Mesothelial cell of epicardium (in vitro differentiated cells): ENCODE measurements at regions not wholly inside any gene's neighbourhood (a gene's known extent, or its start where the extent isn't known, plus 50 kb on each side); places are given as distances from the start of the nearest gene placed in this dataset.

Source experiments
- DNase-seq, 2 experiments: peaks; one replicate each; pipeline ENCODE4 v3.0.0; 2021; ENCODE audit warnings: low spot score in 2 of 2; ENCODE audit not compliant: unreplicated experiment in 2 of 2
- H3K27ac Mint-ChIP-seq: 2 replicates; pipeline ENCODE4 v1.8.0; 2021; ENCODE audit warnings: mixed read lengths
- H3K27me3 Mint-ChIP-seq: 2 replicates; pipeline ENCODE4 v1.8.0; 2021; ENCODE audit warnings: low read depth, mixed read lengths
- H3K36me3 Mint-ChIP-seq: 2 replicates; pipeline ENCODE4 v1.8.0; 2021; ENCODE audit warnings: mixed read lengths
- H3K4me1 Mint-ChIP-seq: 2 replicates; pipeline ENCODE4 v1.8.0; 2021; ENCODE audit warnings: mixed read lengths
- H3K4me3 Mint-ChIP-seq: 2 replicates; pipeline ENCODE4 v1.8.0; 2021; ENCODE audit warnings: mild to moderate bottlenecking, moderate library complexity, mixed read lengths
- H3K9me3 Mint-ChIP-seq: 2 replicates; pipeline ENCODE4 v1.8.0; 2021; ENCODE audit warnings: mixed read lengths
- TF ChIP-seq, protein P1 (sequence below): fragments of 200-600 bp; sonication (generic); IDR thresholded peaks from one replicate; pipeline ENCODE4 v1.5.0; 2021; ENCODE audit warnings: antibody characterized with exemption; ENCODE audit not compliant: unreplicated experiment

DNA sequence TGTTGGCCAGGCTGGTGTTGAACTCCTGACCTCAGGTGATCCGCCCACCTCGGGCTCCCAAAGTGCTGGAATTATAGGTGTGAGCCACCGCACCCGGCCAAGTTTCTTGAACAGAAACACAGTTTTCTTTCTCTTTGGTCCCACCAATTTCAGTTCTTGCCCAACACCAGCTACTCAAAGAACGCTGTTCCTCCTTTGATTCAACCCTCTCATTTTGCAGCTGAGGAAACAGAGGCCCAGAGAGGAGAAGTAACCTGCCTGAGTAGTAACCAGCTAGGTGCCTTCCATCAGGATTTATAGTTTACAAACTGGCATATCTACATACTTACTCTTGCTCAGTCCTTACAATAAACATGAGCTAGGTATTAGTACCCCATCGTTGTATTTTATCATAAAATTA lies 119.9 kb downstream of the SYF2 start:
- peaks cover 18% of the 10 kb centered on the region for H3K27me3 Mint-ChIP-seq
- no peak overlapping the region for H3K27ac Mint-ChIP-seq
- H3K4me1 Mint-ChIP-seq = peaks cover 6% of the 10 kb centered on the region
- no peak overlapping the region for H3K4me3 Mint-ChIP-seq
- TF ChIP-seq, protein P1, sequence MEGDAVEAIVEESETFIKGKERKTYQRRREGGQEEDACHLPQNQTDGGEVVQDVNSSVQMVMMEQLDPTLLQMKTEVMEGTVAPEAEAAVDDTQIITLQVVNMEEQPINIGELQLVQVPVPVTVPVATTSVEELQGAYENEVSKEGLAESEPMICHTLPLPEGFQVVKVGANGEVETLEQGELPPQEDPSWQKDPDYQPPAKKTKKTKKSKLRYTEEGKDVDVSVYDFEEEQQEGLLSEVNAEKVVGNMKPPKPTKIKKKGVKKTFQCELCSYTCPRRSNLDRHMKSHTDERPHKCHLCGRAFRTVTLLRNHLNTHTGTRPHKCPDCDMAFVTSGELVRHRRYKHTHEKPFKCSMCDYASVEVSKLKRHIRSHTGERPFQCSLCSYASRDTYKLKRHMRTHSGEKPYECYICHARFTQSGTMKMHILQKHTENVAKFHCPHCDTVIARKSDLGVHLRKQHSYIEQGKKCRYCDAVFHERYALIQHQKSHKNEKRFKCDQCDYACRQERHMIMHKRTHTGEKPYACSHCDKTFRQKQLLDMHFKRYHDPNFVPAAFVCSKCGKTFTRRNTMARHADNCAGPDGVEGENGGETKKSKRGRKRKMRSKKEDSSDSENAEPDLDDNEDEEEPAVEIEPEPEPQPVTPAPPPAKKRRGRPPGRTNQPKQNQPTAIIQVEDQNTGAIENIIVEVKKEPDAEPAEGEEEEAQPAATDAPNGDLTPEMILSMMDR = no peak
- H3K36me3 Mint-ChIP-seq = no peaks in the 10 kb centered on the region
- no peak for DNase-seq
- H3K9me3 Mint-ChIP-seq = peaks cover 15% of the 10 kb centered on the region

DNA sequence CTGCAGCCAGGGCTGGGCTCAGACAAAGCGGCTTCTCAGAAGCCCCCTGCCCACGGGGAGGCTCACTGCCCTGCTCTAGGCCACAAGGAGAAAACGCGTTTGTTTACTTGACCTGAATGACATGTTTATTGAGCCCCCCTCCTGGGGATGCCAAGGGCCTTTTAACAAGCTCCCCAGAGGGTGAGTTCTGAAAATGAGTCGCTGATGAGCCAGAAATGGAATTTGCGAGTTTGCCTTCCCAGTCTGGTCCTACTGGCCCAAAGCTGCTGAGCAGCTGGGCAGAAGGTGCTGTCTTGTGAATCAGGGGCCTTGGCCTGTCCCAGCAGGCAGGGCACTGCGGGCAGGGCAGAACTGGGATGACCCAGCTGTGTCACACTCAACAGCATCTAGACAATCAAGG lies 120.6 kb downstream of the SYF2 start:
- peaks cover 6% of the 10 kb centered on the region for H3K4me1 Mint-ChIP-seq
- TF ChIP-seq, protein P1 = no peak
- H3K36me3 Mint-ChIP-seq = no peaks in the 10 kb centered on the region
- H3K27ac Mint-ChIP-seq = no peak overlapping the region
- DNase-seq = no peak
- peaks cover 9% of the 10 kb centered on the region for H3K9me3 Mint-ChIP-seq
- peaks cover 18% of the 10 kb centered on the region for H3K27me3 Mint-ChIP-seq
- H3K4me3 Mint-ChIP-seq = no peak overlapping the region

DNA sequence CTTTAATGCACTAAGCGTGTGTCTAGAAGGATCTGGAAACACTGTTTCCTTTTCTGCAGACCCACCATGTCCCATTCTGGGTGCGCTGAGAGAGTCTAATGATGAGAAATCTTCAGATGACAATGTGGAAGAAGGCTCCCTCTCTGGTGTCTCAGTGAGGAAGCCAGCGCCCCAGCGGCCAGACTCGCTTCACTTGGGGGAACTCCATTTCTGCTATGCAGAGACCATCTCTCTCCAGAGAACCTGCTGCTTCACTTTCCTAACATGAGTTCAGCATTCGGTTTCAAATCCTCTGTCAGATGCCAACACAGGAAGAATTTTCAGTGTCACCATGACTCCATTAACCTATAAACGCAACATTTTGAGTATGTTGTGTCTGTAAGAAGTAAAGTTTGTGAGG lies 121.8 kb downstream of the SYF2 start:
- H3K4me3 Mint-ChIP-seq = no peak overlapping the region
- no peaks in the 10 kb centered on the region for H3K36me3 Mint-ChIP-seq
- no peak overlapping the region for H3K27ac Mint-ChIP-seq
- H3K27me3 Mint-ChIP-seq = peaks cover 18% of the 10 kb centered on the region
- H3K9me3 Mint-ChIP-seq = peaks cover 9% of the 10 kb centered on the region
- H3K4me1 Mint-ChIP-seq = peaks cover 6% of the 10 kb centered on the region
- TF ChIP-seq, protein P1 = no peak
- no peak for DNase-seq

DNA sequence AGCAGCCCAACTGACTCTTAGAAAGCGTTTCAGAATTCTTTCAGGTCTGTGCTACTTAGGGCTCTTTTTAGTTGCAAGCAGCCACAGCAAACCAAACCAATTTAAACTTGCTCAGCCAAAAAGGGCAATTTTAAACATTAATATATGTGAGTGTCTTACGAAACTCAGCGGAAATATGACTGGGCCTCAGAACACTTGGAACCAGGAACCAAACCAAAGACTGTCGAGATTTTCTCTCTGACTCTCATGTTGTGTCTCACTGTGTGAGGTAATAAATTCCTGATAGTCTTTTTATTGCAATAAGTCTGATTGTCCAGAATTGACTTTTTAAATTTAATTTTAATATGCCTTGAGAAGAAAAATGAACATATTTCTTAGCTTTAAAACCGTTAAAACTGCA lies 122.3 kb downstream of the SYF2 start:
- Mint-ChIP-seq H3K4me1 (peaks cover 6% of the 10 kb centered on the region), H3K27ac (no peak overlapping the region), H3K36me3 (no peaks in the 10 kb centered on the region), H3K27me3 (peaks cover 15% of the 10 kb centered on the region), H3K4me3 (no peak overlapping the region), H3K9me3 (peaks cover 9% of the 10 kb centered on the region)
- DNase-seq = no peak
- TF ChIP-seq, protein P1 = no peak

DNA sequence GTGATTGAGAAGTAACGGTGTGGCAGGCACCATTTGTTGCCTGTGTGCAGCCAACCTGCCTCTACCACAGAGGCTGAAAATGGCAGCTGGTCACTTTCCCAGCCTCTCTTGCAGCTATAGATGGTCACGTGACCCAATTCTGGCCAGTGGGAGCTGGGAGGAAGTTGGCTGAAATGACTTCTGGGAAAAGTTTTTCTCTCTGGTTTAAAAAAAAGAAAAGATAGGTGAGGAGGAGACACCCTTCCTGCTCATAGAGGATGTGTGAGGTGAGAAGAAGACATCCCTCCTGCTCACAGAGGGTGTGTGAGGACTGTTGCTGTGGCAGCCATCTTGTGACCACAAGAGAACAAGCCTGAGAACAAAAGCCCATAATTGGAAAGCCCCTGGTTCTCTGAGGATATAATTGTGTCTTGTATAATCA lies 122.8 kb downstream of the SYF2 start:
- peaks cover 10% of the 10 kb centered on the region for H3K27me3 Mint-ChIP-seq
- H3K4me1 Mint-ChIP-seq = peaks cover 6% of the 10 kb centered on the region
- TF ChIP-seq, protein P1 = no peak
- H3K4me3 Mint-ChIP-seq = no peak overlapping the region
- no peak overlapping the region for H3K27ac Mint-ChIP-seq
- H3K9me3 Mint-ChIP-seq = peaks cover 9% of the 10 kb centered on the region
- no peaks in the 10 kb centered on the region for H3K36me3 Mint-ChIP-seq
- DNase-seq = no peak

DNA sequence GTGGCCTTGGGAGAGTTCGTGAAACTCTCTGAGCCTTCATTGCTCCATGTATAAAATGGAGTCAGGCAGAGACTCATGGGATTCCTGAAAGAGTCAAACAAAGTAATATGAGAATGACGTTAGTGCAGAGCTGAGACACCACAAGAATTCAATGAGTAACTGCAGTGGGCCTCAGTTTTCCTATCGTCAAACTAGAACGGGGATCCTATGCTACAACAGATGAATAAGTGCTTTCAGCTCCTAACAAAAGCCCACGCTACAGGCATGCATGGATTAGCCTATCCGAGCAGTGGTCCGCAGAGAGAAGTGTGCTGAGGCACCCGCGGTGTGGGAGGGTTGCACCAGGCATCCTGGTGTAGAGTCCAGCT lies 124.7 kb downstream of the SYF2 start:
- no peak overlapping the region for H3K27ac Mint-ChIP-seq
- no peaks in the 10 kb centered on the region for H3K36me3 Mint-ChIP-seq
- H3K27me3 Mint-ChIP-seq = peaks cover 20% of the 10 kb centered on the region
- no peaks in the 10 kb centered on the region for H3K4me1 Mint-ChIP-seq
- TF ChIP-seq, protein P1 = no peak
- DNase-seq = no peak
- H3K9me3 Mint-ChIP-seq = peaks cover 9% of the 10 kb centered on the region
- H3K4me3 Mint-ChIP-seq = no peak overlapping the region
